OCI-LY1 (cell line): ENCODE measurements at regions not wholly inside any gene's neighbourhood (a gene's known extent, or its start where the extent isn't known, plus 50 kb on each side); places are given as distances from the start of the nearest gene placed in this dataset.

ENCODE experiments used
- H2AFZ ChIP-seq: fragments of 200-600 bp; sonication (generic), shearing (Covaris generic); 2 replicates; pipeline ENCODE4 v1.6.0; 2014; ENCODE audit warnings: antibody characterized with exemption, mild to moderate bottlenecking, low read length
- H3F3A ChIP-seq: fragments of 200-600 bp; sonication (generic), shearing (Covaris generic); 2 replicates; pipeline ENCODE4 v1.6.0; 2014; ENCODE audit warnings: mild to moderate bottlenecking, antibody characterized with exemption, low read length, moderate library complexity; ENCODE audit not compliant: insufficient read depth
- H3K27ac ChIP-seq: fragments of 200-600 bp; sonication (generic); 2 replicates; pipeline ENCODE4 v1.5.1; 2014; ENCODE audit warnings: low read length, mixed run types, mild to moderate bottlenecking, low read depth; ENCODE audit not compliant: poor library complexity, severe bottlenecking
- H3K27me3 ChIP-seq: fragments of 200-600 bp; sonication (generic); 2 replicates; pipeline ENCODE4 v1.6.0; 2014; ENCODE audit warnings: antibody characterized with exemption, mild to moderate bottlenecking, low read length, moderate library complexity; ENCODE audit not compliant: insufficient read depth
- H3K36me3 ChIP-seq: fragments of 200-600 bp; sonication (generic); 2 replicates; pipeline ENCODE4 v1.6.1; 2014; ENCODE audit warnings: mild to moderate bottlenecking, antibody characterized with exemption, low read length, moderate library complexity, mixed read lengths; ENCODE audit not compliant: insufficient read depth
- H3K4me1 ChIP-seq: fragments of 200-600 bp; sonication (generic); 2 replicates; pipeline ENCODE4 v1.5.1; 2014; ENCODE audit warnings: mild to moderate bottlenecking, low read length, moderate library complexity; ENCODE audit not compliant: insufficient read depth, severe bottlenecking
- H3K4me2 ChIP-seq: fragments of 200-600 bp; sonication (generic), shearing (Covaris generic); 2 replicates; pipeline ENCODE4 v1.6.1; 2014; ENCODE audit warnings: low read length
- H3K4me3 ChIP-seq: fragments of 200-600 bp; sonication (generic); 2 replicates; pipeline ENCODE4 v1.5.1; 2014; ENCODE audit warnings: low read length, low read depth, mild to moderate bottlenecking, mixed read lengths; ENCODE audit not compliant: poor library complexity, severe bottlenecking
- H3K79me2 ChIP-seq: fragments of 200-600 bp; shearing (Covaris generic); 2 replicates; pipeline ENCODE4 v1.6.1; 2016; ENCODE audit warnings: mixed run types, low read length, mixed read lengths; ENCODE audit not compliant: insufficient read depth
- H3K9ac ChIP-seq: fragments of 200-600 bp; sonication (generic), shearing (Covaris generic); 2 replicates; pipeline ENCODE4 v1.6.1; 2014; ENCODE audit warnings: mild to moderate bottlenecking, low read length, mixed read lengths
- H3K9me2 ChIP-seq: fragments of 200-600 bp; sonication (generic), shearing (Covaris generic); 2 replicates; pipeline ENCODE4 v1.6.1; 2014; ENCODE audit warnings: low read depth, mild to moderate bottlenecking, low read length, mixed read lengths
- H3K9me3 ChIP-seq: fragments of 200-600 bp; shearing (Covaris generic); 2 replicates; pipeline ENCODE4 v1.6.1; 2014; ENCODE audit warnings: low read length, mixed read lengths
- H4K20me1 ChIP-seq: fragments of 200-600 bp; sonication (generic), shearing (Covaris generic); 2 replicates; pipeline ENCODE4 v1.6.0; 2016; ENCODE audit warnings: mild to moderate bottlenecking, low read length; ENCODE audit not compliant: insufficient read depth
- CTCF ChIP-seq: fragments of 200-600 bp; sonication (generic), shearing (Covaris generic); IDR thresholded peaks from 2 replicates; pipeline ENCODE4 v1.5.1; 2017; ENCODE audit warnings: mild to moderate bottlenecking, antibody characterized with exemption, low read length, moderate library complexity, mixed read lengths
- EZH2 ChIP-seq: fragments of 200-600 bp; sonication (generic), shearing (Covaris generic); IDR thresholded peaks from 2 replicates; pipeline ENCODE4 v1.8.0; 2017; ENCODE audit warnings: borderline replicate concordance, mixed run types, mild to moderate bottlenecking, antibody characterized with exemption, low read length, moderate library complexity, mixed read lengths

GRCh38 chr16:49056546-49056945 is 225.1 kb downstream of the CBLN1 start:
- no peaks in the 10 kb centered on the region for H3F3A ChIP-seq
- no peak overlapping the region for H2AFZ ChIP-seq
- H3K27ac ChIP-seq: no peak overlapping the region
- H4K20me1 ChIP-seq: no peaks in the 10 kb centered on the region
- no peaks in the 10 kb centered on the region for H3K79me2 ChIP-seq
- H3K4me3 ChIP-seq: no peak overlapping the region
- H3K27me3 ChIP-seq: peaks cover 3% of the 10 kb centered on the region; the same call in 1 of the 2 replicates
- no peaks in the 10 kb centered on the region for H3K36me3 ChIP-seq
- H3K4me2 ChIP-seq: no peak overlapping the region
- TF ChIP-seq EZH2: no peak
- no peak for TF ChIP-seq CTCF
- no peaks in the 10 kb centered on the region for H3K9me3 ChIP-seq
- H3K9me2 ChIP-seq: no peaks in the 10 kb centered on the region
- H3K9ac ChIP-seq: no peak overlapping the region
- H3K4me1 ChIP-seq: no peaks in the 10 kb centered on the region

- Histone ChIP-seq H3K4me3 (no peak overlapping the region), H3K9me3 (no peaks in the 10 kb centered on the region), H2AFZ (no peak overlapping the region), H3K36me3 (no peaks in the 10 kb centered on the region), H3F3A (no peaks in the 10 kb centered on the region), H3K4me2 (no peak overlapping the region), H3K27ac (no peak overlapping the region), H4K20me1 (no peaks in the 10 kb centered on the region), H3K27me3 (peaks cover 3% of the 10 kb centered on the region; the same call in 1 of the 2 replicates), H3K9me2 (no peaks in the 10 kb centered on the region), H3K79me2 (no peaks in the 10 kb centered on the region), H3K4me1 (no peaks in the 10 kb centered on the region), H3K9ac (no peak overlapping the region)
- TF ChIP-seq EZH2 (no peak), CTCF (no peak)
These were observed 225.7 kb downstream of the CBLN1 start for GRCh38 chr16:49055824-49056545.

- H3K27ac ChIP-seq: no peak overlapping the region
- H3K9me3 ChIP-seq: no peaks in the 10 kb centered on the region
- H4K20me1 ChIP-seq: no peaks in the 10 kb centered on the region
- no peaks in the 10 kb centered on the region for H3K79me2 ChIP-seq
- no peaks in the 10 kb centered on the region for H3K9me2 ChIP-seq
- H3K36me3 ChIP-seq: no peaks in the 10 kb centered on the region
- no peak overlapping the region for H3K9ac ChIP-seq
- peaks cover 3% of the 10 kb centered on the region; the same call in 1 of the 2 replicates for H3K27me3 ChIP-seq
- H3K4me3 ChIP-seq: no peak overlapping the region
- no peak overlapping the region for H3K4me2 ChIP-seq
- no peaks in the 10 kb centered on the region for H3K4me1 ChIP-seq
- no peak overlapping the region for H2AFZ ChIP-seq
- TF ChIP-seq EZH2 (no peak), CTCF (no peak)
- no peaks in the 10 kb centered on the region for H3F3A ChIP-seq
These were observed 226.3 kb downstream of the CBLN1 start for GRCh38 chr16:49055291-49055690.
